ENCODE measurements at regions not wholly inside any gene's neighbourhood (a gene's known extent, or its start where the extent isn't known, plus 50 kb on each side); places are given as distances from the start of the nearest gene placed in this dataset.

DNA sequence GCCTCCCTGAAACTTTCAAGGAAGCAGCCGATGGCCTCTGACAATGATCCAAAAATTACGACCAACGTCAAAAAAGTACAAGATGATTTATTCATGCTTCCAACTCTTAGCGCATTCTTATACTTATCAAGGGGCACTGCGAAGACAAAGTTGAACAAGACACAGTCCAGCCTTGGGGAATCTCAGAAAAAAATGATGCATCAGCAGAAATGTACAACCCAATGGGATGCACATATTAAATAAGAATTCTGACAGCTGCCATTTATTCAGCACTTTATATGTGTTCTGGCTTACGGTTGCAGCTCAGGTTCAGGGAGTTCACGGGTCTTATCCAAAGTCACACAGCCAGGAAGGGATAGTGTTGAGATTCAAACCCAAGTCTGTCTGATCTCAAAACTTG is 96.0 kb upstream of the CPLX2 start:
- TF ChIP-seq, protein P1, sequence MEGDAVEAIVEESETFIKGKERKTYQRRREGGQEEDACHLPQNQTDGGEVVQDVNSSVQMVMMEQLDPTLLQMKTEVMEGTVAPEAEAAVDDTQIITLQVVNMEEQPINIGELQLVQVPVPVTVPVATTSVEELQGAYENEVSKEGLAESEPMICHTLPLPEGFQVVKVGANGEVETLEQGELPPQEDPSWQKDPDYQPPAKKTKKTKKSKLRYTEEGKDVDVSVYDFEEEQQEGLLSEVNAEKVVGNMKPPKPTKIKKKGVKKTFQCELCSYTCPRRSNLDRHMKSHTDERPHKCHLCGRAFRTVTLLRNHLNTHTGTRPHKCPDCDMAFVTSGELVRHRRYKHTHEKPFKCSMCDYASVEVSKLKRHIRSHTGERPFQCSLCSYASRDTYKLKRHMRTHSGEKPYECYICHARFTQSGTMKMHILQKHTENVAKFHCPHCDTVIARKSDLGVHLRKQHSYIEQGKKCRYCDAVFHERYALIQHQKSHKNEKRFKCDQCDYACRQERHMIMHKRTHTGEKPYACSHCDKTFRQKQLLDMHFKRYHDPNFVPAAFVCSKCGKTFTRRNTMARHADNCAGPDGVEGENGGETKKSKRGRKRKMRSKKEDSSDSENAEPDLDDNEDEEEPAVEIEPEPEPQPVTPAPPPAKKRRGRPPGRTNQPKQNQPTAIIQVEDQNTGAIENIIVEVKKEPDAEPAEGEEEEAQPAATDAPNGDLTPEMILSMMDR (IDR thresholded peaks at IDR 0.05): no peak
- TF ChIP-seq POLR2AphosphoS5 (IDR thresholded peaks at IDR 0.05) (no peak), POLR2A (IDR thresholded peaks at IDR 0.05) (no peak)

All from breast epithelium (tissue), 3 donors.